ENCODE measurements at regions not wholly inside any gene's neighbourhood (a gene's known extent, or its start where the extent isn't known, plus 50 kb on each side); places are given as distances from the start of the nearest gene placed in this dataset.

DNA sequence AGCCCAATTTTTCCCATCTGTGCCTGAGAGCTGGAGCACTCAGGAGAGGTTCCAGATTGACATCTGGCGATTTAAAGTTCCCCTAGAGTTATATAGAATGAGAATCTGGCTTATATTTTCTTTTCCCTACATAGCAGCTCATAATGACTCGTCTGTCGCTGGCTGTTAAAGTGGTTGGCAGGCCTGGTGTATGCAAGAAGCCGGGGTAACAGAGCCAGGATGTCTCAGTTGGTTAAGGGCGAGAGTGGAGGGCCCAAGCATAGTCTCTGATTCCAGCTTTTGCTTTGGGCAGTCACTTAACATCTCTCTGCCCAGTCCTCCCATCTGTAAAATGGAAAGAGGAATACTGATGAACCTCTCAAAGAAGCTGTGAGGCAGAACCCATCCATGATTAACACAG, 751.6 kb downstream of the NOVA1 start:
- H3F3A ChIP-seq (ENCODE audit: insufficient read depth, low read length, poor library complexity, severe bottlenecking) = no peaks in the 10 kb centered on the region
- no peak overlapping the region for H3K9ac ChIP-seq (ENCODE audit: low read length)
- no peaks in the 10 kb centered on the region for H3K36me3 ChIP-seq (ENCODE audit: insufficient read depth, low read length)
- H3K4me2 ChIP-seq (ENCODE audit: low read length) = no peak overlapping the region
- H4K20me1 ChIP-seq (ENCODE audit: insufficient read depth) = no peaks in the 10 kb centered on the region
- no peaks in the 10 kb centered on the region for H3K9me2 ChIP-seq (ENCODE audit: insufficient read depth, low read length)
- TF ChIP-seq, protein P1, sequence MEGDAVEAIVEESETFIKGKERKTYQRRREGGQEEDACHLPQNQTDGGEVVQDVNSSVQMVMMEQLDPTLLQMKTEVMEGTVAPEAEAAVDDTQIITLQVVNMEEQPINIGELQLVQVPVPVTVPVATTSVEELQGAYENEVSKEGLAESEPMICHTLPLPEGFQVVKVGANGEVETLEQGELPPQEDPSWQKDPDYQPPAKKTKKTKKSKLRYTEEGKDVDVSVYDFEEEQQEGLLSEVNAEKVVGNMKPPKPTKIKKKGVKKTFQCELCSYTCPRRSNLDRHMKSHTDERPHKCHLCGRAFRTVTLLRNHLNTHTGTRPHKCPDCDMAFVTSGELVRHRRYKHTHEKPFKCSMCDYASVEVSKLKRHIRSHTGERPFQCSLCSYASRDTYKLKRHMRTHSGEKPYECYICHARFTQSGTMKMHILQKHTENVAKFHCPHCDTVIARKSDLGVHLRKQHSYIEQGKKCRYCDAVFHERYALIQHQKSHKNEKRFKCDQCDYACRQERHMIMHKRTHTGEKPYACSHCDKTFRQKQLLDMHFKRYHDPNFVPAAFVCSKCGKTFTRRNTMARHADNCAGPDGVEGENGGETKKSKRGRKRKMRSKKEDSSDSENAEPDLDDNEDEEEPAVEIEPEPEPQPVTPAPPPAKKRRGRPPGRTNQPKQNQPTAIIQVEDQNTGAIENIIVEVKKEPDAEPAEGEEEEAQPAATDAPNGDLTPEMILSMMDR (IDR thresholded peaks at IDR 0.05; ENCODE audit: poor library complexity, severe bottlenecking) = no peak
- no peak for TF ChIP-seq EP300 (conservative IDR thresholded peaks at IDR 0.05; ENCODE audit: poor library complexity, severe bottlenecking)
- no peak for TF ChIP-seq RAD21 (conservative IDR thresholded peaks at IDR 0.05)
- TF ChIP-seq SMC3 (conservative IDR thresholded peaks at IDR 0.05; ENCODE audit: poor library complexity) = no peak
- no peak for TF ChIP-seq POLR2AphosphoS5 (IDR thresholded peaks at IDR 0.05)
- no peak for TF ChIP-seq EZH2 (IDR thresholded peaks at IDR 0.05; ENCODE audit: borderline replicate concordance, insufficient read depth, low read length, poor library complexity, severe bottlenecking)
- no peak for TF ChIP-seq TAF1 (IDR thresholded peaks at IDR 0.05; ENCODE audit: low read depth)
- TF ChIP-seq MXI1 (conservative IDR thresholded peaks at IDR 0.05; ENCODE audit: poor library complexity, severe bottlenecking) = no peak
- TF ChIP-seq, protein P2, sequence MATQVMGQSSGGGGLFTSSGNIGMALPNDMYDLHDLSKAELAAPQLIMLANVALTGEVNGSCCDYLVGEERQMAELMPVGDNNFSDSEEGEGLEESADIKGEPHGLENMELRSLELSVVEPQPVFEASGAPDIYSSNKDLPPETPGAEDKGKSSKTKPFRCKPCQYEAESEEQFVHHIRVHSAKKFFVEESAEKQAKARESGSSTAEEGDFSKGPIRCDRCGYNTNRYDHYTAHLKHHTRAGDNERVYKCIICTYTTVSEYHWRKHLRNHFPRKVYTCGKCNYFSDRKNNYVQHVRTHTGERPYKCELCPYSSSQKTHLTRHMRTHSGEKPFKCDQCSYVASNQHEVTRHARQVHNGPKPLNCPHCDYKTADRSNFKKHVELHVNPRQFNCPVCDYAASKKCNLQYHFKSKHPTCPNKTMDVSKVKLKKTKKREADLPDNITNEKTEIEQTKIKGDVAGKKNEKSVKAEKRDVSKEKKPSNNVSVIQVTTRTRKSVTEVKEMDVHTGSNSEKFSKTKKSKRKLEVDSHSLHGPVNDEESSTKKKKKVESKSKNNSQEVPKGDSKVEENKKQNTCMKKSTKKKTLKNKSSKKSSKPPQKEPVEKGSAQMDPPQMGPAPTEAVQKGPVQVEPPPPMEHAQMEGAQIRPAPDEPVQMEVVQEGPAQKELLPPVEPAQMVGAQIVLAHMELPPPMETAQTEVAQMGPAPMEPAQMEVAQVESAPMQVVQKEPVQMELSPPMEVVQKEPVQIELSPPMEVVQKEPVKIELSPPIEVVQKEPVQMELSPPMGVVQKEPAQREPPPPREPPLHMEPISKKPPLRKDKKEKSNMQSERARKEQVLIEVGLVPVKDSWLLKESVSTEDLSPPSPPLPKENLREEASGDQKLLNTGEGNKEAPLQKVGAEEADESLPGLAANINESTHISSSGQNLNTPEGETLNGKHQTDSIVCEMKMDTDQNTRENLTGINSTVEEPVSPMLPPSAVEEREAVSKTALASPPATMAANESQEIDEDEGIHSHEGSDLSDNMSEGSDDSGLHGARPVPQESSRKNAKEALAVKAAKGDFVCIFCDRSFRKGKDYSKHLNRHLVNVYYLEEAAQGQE (IDR thresholded peaks at IDR 0.05; ENCODE audit: borderline replicate concordance) = no peak
- H3K79me2 ChIP-seq (replicated peaks; ENCODE audit: insufficient read depth, low read length) = no peaks in the 10 kb centered on the region
- H2AFZ ChIP-seq (ENCODE audit: low read depth, low read length) = no peak overlapping the region
- no peaks in the 10 kb centered on the region for H3K27me3 ChIP-seq (ENCODE audit: insufficient read depth, low read depth, low read length)
- H3K27ac ChIP-seq (ENCODE audit: low read length) = no peak overlapping the region
- no peaks in the 10 kb centered on the region for H3K9me3 ChIP-seq (ENCODE audit: low read length)
- no peak overlapping the region for H3K4me3 ChIP-seq (ENCODE audit: low read length)

DNA sequence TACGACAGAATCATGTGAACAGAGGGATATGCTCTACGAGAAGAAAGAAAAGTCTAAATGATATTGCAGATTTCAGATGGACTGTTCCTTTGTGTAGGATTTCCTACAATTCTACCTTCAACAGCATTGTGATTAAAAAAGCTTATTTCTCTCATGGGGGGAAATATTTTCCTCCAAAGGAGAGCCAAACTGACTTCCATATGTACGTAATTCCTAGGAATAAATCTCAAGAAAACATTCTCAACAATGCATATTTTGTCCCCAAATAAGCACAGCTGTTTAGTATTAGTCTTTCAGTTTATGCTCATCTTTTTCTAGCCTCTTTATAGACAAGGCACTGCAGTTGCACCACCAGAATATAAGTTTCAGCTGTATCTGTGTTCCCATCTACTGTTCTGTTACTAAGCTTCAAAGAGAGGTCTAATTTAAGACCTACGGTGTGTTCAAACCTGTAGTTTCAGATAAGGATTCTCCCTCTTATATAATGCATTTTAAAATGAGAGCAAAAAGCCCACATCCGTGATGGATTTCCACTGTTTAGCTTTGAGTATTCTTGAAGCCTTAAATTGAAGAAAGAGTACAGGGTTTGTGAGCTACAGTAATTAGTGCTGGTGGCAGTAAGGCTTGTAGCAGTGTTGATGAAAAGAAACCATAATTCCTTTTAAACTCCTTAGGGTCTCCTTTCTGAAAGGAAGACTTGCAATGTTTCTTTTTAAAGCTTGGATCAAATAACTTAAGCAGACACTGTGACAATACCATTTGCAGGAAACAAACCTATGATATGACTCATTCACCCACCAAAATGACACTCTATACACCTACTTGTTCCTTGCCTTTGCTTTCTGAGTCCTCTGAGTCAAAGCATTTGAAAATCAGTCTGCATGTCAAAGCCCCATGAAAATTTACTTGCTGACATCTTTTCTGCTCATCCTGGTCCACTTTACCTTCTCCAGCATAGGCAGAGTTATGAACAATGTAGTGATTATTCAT, 754.1 kb downstream of the NOVA1 start:
- H3K27ac ChIP-seq (ENCODE audit: low read length) = no peak overlapping the region
- no peak overlapping the region for H2AFZ ChIP-seq (ENCODE audit: low read depth, low read length)
- no peak overlapping the region for H3K4me3 ChIP-seq (ENCODE audit: low read length)

More for the DNA sequence above, 754.1 kb downstream of the NOVA1 start:
- Histone ChIP-seq H3K36me3 (ENCODE audit: insufficient read depth, low read length) (no peaks in the 10 kb centered on the region), H3K4me2 (ENCODE audit: low read length) (no peak overlapping the region), H3K27me3 (ENCODE audit: insufficient read depth, low read depth, low read length) (no peaks in the 10 kb centered on the region), H4K20me1 (ENCODE audit: insufficient read depth) (no peaks in the 10 kb centered on the region), H3K9me3 (ENCODE audit: low read length) (no peaks in the 10 kb centered on the region), H3K9ac (ENCODE audit: low read length) (no peak overlapping the region), H3K9me2 (ENCODE audit: insufficient read depth, low read length) (no peaks in the 10 kb centered on the region), H3F3A (ENCODE audit: insufficient read depth, low read length, poor library complexity, severe bottlenecking) (no peaks in the 10 kb centered on the region), H3K79me2 (replicated peaks; ENCODE audit: insufficient read depth, low read length) (no peaks in the 10 kb centered on the region)
- TF ChIP-seq, protein P1 (IDR thresholded peaks at IDR 0.05; ENCODE audit: poor library complexity, severe bottlenecking) = no peak
- TF ChIP-seq TAF1 (IDR thresholded peaks at IDR 0.05; ENCODE audit: low read depth) = no peak
- TF ChIP-seq RAD21 (conservative IDR thresholded peaks at IDR 0.05) = no peak
- no peak for TF ChIP-seq EP300 (conservative IDR thresholded peaks at IDR 0.05; ENCODE audit: poor library complexity, severe bottlenecking)
- no peak for TF ChIP-seq POLR2AphosphoS5 (IDR thresholded peaks at IDR 0.05)
- no peak for TF ChIP-seq EZH2 (IDR thresholded peaks at IDR 0.05; ENCODE audit: borderline replicate concordance, insufficient read depth, low read length, poor library complexity, severe bottlenecking)
- no peak for TF ChIP-seq MXI1 (conservative IDR thresholded peaks at IDR 0.05; ENCODE audit: poor library complexity, severe bottlenecking)
- TF ChIP-seq, protein P2 (IDR thresholded peaks at IDR 0.05; ENCODE audit: borderline replicate concordance) = no peak
- TF ChIP-seq SMC3 (conservative IDR thresholded peaks at IDR 0.05; ENCODE audit: poor library complexity) = no peak

Measured in neural cell (in vitro differentiated cells).